ENCODE measurements at regions not wholly inside any gene's neighbourhood (a gene's known extent, or its start where the extent isn't known, plus 50 kb on each side); places are given as distances from the start of the nearest gene placed in this dataset.

DNA sequence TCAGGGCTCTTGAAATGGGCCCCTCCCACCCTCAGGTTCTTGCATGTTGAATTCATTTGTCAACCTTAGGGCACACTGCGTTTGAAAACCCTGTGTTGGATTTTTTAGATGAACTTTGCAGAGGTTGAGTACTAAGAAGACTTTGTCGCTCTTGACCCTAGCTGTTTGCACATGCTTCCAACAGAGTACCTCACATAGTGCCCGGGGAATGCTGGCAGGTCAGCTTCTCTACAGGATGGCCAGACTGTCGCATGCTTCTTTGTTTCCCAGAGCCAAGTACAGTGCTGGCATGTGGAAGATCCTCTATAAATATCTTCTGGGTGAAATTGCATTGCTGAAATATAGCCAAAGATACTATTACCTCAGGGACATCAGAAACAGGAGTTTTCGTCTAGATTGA lies 59.9 kb downstream of the FAT3 start (continued):
- TF ChIP-seq ELF1 (IDR thresholded peaks at IDR 0.05) = no peak
- TF ChIP-seq, protein P1, sequence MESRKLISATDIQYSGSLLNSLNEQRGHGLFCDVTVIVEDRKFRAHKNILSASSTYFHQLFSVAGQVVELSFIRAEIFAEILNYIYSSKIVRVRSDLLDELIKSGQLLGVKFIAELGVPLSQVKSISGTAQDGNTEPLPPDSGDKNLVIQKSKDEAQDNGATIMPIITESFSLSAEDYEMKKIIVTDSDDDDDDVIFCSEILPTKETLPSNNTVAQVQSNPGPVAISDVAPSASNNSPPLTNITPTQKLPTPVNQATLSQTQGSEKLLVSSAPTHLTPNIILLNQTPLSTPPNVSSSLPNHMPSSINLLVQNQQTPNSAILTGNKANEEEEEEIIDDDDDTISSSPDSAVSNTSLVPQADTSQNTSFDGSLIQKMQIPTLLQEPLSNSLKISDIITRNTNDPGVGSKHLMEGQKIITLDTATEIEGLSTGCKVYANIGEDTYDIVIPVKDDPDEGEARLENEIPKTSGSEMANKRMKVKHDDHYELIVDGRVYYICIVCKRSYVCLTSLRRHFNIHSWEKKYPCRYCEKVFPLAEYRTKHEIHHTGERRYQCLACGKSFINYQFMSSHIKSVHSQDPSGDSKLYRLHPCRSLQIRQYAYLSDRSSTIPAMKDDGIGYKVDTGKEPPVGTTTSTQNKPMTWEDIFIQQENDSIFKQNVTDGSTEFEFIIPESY (IDR thresholded peaks at IDR 0.05; ENCODE audit: borderline replicate concordance, low read depth) = no peak
- no peak for TF ChIP-seq MXI1 (IDR thresholded peaks at IDR 0.05; ENCODE audit: low read depth, low read length)
- no peak for TF ChIP-seq TEAD4 (IDR thresholded peaks at IDR 0.05; ENCODE audit: borderline replicate concordance, insufficient read depth)
- no peak for TF ChIP-seq NFIC (IDR thresholded peaks at IDR 0.05; ENCODE audit: borderline replicate concordance)

DNA sequence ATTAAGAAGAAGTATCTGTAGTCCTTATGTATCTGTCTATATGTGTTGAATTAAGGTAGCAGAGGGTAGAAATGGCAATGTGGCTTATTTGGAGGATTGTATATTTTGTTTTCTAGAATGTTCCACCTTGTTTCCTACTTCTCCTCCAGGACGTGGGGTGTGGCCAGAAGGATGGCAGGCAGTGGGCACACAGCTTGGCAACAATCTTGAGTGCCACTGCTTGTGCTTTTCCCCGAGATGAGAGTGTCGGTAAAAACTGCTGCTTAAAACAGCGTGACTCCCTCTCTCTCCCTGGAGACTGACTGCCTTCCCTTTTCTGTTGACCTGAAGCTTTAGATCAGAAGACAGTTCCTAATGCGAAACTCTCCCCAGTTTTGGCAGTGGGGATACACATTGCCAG lies 61.2 kb downstream of the FAT3 start:
- ChIA-PET POLR2A (no interaction called here), CTCF (interaction anchor here (1.6 kb wide), 1 partner anchor 23 kb away, joined by 3 read pairs; no protein-coding TSS in a partner anchor)
- H3K4me1 ChIP-seq (ENCODE audit: control insufficient read depth in 1 of 2, insufficient read depth in 2 of 2, low read depth in 1 of 2, low read length in 1 of 2) = no peaks in the 10 kb centered on the region
- no peaks in the 10 kb centered on the region for H3F3A ChIP-seq (replicated peaks; ENCODE audit: insufficient read depth)
- no peaks in the 10 kb centered on the region for H3K9me3 ChIP-seq
- no peak overlapping the region for H3K4me3 ChIP-seq (ENCODE audit: low read depth in 2 of 2, low read length in 1 of 2)
- 78% methylated on average over 5 of the region's 5 CpGs for WGBS (ENCODE audit: low lambda C conversion rate)
- DNase-seq = no peak
- H3K36me3 ChIP-seq (replicated peaks in 1 of 2; ENCODE audit: control insufficient read depth in 1 of 2, insufficient read depth in 2 of 2, low read length in 1 of 2) = no peaks in the 10 kb centered on the region
- H3K79me2 ChIP-seq (ENCODE audit: insufficient read depth) = no peaks in the 10 kb centered on the region
- no peak overlapping the region for H2AFZ ChIP-seq (ENCODE audit: low read depth)
- TF ChIP-seq, protein P2, sequence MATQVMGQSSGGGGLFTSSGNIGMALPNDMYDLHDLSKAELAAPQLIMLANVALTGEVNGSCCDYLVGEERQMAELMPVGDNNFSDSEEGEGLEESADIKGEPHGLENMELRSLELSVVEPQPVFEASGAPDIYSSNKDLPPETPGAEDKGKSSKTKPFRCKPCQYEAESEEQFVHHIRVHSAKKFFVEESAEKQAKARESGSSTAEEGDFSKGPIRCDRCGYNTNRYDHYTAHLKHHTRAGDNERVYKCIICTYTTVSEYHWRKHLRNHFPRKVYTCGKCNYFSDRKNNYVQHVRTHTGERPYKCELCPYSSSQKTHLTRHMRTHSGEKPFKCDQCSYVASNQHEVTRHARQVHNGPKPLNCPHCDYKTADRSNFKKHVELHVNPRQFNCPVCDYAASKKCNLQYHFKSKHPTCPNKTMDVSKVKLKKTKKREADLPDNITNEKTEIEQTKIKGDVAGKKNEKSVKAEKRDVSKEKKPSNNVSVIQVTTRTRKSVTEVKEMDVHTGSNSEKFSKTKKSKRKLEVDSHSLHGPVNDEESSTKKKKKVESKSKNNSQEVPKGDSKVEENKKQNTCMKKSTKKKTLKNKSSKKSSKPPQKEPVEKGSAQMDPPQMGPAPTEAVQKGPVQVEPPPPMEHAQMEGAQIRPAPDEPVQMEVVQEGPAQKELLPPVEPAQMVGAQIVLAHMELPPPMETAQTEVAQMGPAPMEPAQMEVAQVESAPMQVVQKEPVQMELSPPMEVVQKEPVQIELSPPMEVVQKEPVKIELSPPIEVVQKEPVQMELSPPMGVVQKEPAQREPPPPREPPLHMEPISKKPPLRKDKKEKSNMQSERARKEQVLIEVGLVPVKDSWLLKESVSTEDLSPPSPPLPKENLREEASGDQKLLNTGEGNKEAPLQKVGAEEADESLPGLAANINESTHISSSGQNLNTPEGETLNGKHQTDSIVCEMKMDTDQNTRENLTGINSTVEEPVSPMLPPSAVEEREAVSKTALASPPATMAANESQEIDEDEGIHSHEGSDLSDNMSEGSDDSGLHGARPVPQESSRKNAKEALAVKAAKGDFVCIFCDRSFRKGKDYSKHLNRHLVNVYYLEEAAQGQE (IDR thresholded peaks at IDR 0.05; ENCODE audit: low read depth, low read length) = no peak
- TF ChIP-seq FOXJ3 (CRISPR knock-in tag; IDR thresholded peaks at IDR 0.05) (no peak), EP300 (IDR thresholded peaks at IDR 0.05; ENCODE audit: borderline replicate concordance in 1 of 2, low read depth in 1 of 2, low read length in 1 of 2) (no peak), RXRA (IDR thresholded peaks at IDR 0.05; ENCODE audit: borderline replicate concordance, low read depth) (no peak), MXI1 (IDR thresholded peaks at IDR 0.05; ENCODE audit: low read depth, low read length) (no peak), GABPA (IDR thresholded peaks at IDR 0.05; ENCODE audit: low read depth) (no peak), CHD2 (IDR thresholded peaks at IDR 0.05; ENCODE audit: low read length, partially characterized antibody) (no peak), GATA2 (CRISPR knock-in tag; IDR thresholded peaks at IDR 0.05) (no peak), MEF2A (IDR thresholded peaks at IDR 0.05; ENCODE audit: borderline replicate concordance, low read depth) (no peak), ELF1 (IDR thresholded peaks at IDR 0.05) (no peak)
- TF ChIP-seq, protein P3, sequence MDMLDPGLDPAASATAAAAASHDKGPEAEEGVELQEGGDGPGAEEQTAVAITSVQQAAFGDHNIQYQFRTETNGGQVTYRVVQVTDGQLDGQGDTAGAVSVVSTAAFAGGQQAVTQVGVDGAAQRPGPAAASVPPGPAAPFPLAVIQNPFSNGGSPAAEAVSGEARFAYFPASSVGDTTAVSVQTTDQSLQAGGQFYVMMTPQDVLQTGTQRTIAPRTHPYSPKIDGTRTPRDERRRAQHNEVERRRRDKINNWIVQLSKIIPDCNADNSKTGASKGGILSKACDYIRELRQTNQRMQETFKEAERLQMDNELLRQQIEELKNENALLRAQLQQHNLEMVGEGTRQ (IDR thresholded peaks at IDR 0.05; ENCODE audit: borderline replicate concordance, low read depth, low read length) = no peak
- TF ChIP-seq, protein P1 (IDR thresholded peaks at IDR 0.05; ENCODE audit: borderline replicate concordance, low read depth) = no peak
- TF ChIP-seq, protein P4, sequence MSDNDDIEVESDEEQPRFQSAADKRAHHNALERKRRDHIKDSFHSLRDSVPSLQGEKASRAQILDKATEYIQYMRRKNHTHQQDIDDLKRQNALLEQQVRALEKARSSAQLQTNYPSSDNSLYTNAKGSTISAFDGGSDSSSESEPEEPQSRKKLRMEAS (IDR thresholded peaks at IDR 0.05; ENCODE audit: low read depth) = no peak
- H3K4me2 ChIP-seq = no peak overlapping the region
- H3K9me2 ChIP-seq = no peaks in the 10 kb centered on the region
- H3K27me3 ChIP-seq (ENCODE audit: insufficient read depth) = no peaks in the 10 kb centered on the region
- H3K27ac ChIP-seq (ENCODE audit: low read depth in 2 of 2, low read length in 1 of 2) = no peak overlapping the region
- H4K20me1 ChIP-seq (ENCODE audit: insufficient read depth) = no peaks in the 10 kb centered on the region
- H3K9ac ChIP-seq = no peak overlapping the region

Measured in SK-N-SH (cell line).